Prostate gland (tissue), 2 donors: ENCODE measurements at regions not wholly inside any gene's neighbourhood (a gene's known extent, or its start where the extent isn't known, plus 50 kb on each side); places are given as distances from the start of the nearest gene placed in this dataset.

Source experiments
- DNase-seq: peaks from one replicate; pipeline ENCODE4 v3.0.0-alpha.2; 2019; ENCODE audit warnings: low spot score
- H3K27ac ChIP-seq, 2 donors: fragments of 200-600 bp; sonication (generic); 2 replicates each; pipeline ENCODE4 v1.5.1; 2017 to 2019
- H3K27me3 ChIP-seq: fragments of 200-600 bp; sonication (generic); replicated peaks from 2 replicates; pipeline ENCODE4 v1.5.1; 2019; ENCODE audit not compliant: insufficient read depth
- H3K36me3 ChIP-seq, 2 donors: fragments of 200-600 bp; sonication (generic); 1 replicate in 1 of 2; 2 replicates in 1 of 2; pipeline versions ENCODE4 v1.5.1 to v1.8.1; 2017 to 2019
- H3K4me1 ChIP-seq: fragments of 200-600 bp; sonication (generic); replicated peaks from 2 replicates; pipeline ENCODE4 v1.5.1; 2019
- H3K4me3 ChIP-seq, 2 donors: fragments of 200-600 bp; sonication (generic); 2 replicates each; pipeline ENCODE4 v1.5.1; 2017 to 2019
- H3K9me3 ChIP-seq: fragments of 200-600 bp; sonication (generic); 2 replicates; pipeline ENCODE4 v1.5.1; 2017
- POLR2A ChIP-seq: fragments of 450-650 bp; IDR thresholded peaks from one replicate; pipeline ENCODE4 v1.6.1; 2016; ENCODE audit warnings: antibody characterized with exemption, mild to moderate bottlenecking
- POLR2AphosphoS5 ChIP-seq: sonication (generic); formaldehyde crosslinking; IDR thresholded peaks from one replicate; pipeline ENCODE4 v1.6.1; 2017; ENCODE audit warnings: antibody characterized with exemption
- WGBS: methylation state at CpG from one replicate; pipeline ENCODE4 v1.1.5; 2018; 5-methylcytosine and 5-hydroxymethylcytosine counted together
- intact Hi-C: fragments of 100-400 bp; cut with DNase I; formaldehyde crosslinking; loops from one replicate; pipeline ENCODE4 v1.14.2; 2022
- TF ChIP-seq, protein P1 (sequence below), 4 experiments: fragments of 200-600 bp in 2 of 4; fragments of 450-650 bp in 2 of 4; sonication (generic) in 2 of 4; IDR thresholded peaks; 1 replicate in 3 of 4; 2 replicates in 1 of 4; pipeline ENCODE4 v1.5.1; 2016 to 2019; ENCODE audit warnings: antibody characterized with exemption in 4 of 4, mild to moderate bottlenecking in 2 of 4, moderate library complexity in 2 of 4

DNA sequence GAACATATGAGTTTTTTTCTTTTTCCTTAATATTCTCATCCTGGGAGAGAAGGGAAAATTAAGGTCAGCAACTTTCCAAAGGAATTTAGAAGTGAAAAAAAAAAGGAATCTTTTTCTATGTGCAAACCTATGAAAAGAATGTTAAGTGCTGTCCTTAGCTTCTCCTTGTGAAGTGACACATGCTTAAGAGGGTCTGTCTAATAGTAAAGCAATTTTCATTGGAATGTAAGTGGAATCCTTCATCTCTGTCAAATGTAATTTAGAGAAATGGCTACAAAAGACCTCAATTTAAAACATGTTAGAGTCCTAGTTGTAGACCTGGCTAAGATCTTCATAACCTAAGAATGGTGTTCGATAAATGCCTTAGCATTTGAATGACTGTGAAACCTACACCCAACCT lies 117.4 kb upstream of the EPB41L3 start:
- Histone ChIP-seq H3K27me3 (no peaks in the 10 kb centered on the region), H3K4me1 (no peaks in the 10 kb centered on the region), H3K36me3 (no peaks in the 10 kb centered on the region), H3K4me3 (no peak overlapping the region), H3K27ac (no peak overlapping the region), H3K9me3 (no peaks in the 10 kb centered on the region)
- DNase-seq, result no peak
- WGBS, result 79% methylated on average over 1 of the region's 1 CpG
- TF ChIP-seq POLR2A, result no peak
- no peak for TF ChIP-seq POLR2AphosphoS5
- TF ChIP-seq, protein P1, sequence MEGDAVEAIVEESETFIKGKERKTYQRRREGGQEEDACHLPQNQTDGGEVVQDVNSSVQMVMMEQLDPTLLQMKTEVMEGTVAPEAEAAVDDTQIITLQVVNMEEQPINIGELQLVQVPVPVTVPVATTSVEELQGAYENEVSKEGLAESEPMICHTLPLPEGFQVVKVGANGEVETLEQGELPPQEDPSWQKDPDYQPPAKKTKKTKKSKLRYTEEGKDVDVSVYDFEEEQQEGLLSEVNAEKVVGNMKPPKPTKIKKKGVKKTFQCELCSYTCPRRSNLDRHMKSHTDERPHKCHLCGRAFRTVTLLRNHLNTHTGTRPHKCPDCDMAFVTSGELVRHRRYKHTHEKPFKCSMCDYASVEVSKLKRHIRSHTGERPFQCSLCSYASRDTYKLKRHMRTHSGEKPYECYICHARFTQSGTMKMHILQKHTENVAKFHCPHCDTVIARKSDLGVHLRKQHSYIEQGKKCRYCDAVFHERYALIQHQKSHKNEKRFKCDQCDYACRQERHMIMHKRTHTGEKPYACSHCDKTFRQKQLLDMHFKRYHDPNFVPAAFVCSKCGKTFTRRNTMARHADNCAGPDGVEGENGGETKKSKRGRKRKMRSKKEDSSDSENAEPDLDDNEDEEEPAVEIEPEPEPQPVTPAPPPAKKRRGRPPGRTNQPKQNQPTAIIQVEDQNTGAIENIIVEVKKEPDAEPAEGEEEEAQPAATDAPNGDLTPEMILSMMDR (IDR thresholded peaks at IDR 0.05), result no peak
- intact Hi-C loops, result no loop called here

DNA sequence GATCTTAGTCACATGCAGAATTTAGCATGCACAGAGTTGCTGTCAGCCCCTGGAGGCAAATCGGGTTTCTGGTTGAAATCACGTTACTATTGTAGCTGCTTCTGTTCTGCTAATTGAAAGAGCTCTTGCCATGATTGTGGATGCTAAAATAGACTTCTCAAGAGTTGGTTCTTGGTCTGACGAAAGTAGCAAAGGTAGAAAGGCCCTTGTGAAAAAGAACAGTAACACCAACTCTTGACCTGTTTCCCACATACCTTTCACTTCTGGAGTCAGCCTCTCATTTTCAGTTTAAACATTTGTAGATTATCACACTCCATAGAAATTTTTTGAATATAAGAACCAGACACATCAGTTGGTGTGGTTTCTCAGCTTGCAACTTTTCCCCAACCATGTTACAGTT lies 110.0 kb upstream of the EPB41L3 start:
- no peak overlapping the region for H3K27ac ChIP-seq
- no peak for DNase-seq
- H3K4me1 ChIP-seq, result no peaks in the 10 kb centered on the region
- H3K4me3 ChIP-seq, result no peak overlapping the region
- H3K27me3 ChIP-seq, result no peaks in the 10 kb centered on the region
- intact Hi-C loops, result no loop called here
- no peaks in the 10 kb centered on the region for H3K36me3 ChIP-seq
- 68% methylated on average over 3 of the region's 3 CpGs for WGBS
- no peaks in the 10 kb centered on the region for H3K9me3 ChIP-seq
- no peak for TF ChIP-seq POLR2A
- no peak for TF ChIP-seq POLR2AphosphoS5
- TF ChIP-seq, protein P1 (IDR thresholded peaks at IDR 0.05), result no peak

DNA sequence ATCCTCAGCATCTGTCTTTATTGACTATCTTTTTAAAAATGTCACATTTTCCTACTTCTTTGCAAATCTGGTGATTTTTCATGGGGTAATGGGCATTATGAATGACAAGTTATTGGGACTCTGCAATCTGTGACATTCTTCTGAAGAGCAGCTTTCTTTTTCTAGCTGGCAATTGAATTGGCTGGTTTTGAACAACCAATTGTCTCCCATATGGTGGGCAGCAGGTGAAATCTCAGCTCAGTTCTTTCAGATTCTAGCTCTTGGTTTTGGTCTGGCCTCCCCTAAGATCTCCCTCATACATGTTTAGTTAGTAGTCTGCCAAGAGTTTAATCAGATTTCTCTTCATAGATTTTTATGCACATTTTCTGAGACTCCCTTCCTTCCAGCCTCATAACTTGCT lies 107.9 kb upstream of the EPB41L3 start:
- intact Hi-C loops, result no loop called here
- no peak overlapping the region for H3K4me3 ChIP-seq
- DNase-seq, result no peak
- no peak for TF ChIP-seq POLR2AphosphoS5
- TF ChIP-seq, protein P1 (IDR thresholded peaks at IDR 0.05), result no peak
- no peak for TF ChIP-seq POLR2A
- H3K36me3 ChIP-seq, result no peaks in the 10 kb centered on the region
- H3K27me3 ChIP-seq, result no peaks in the 10 kb centered on the region
- no peaks in the 10 kb centered on the region for H3K9me3 ChIP-seq
- H3K4me1 ChIP-seq, result no peaks in the 10 kb centered on the region
- no peak overlapping the region for H3K27ac ChIP-seq

DNA sequence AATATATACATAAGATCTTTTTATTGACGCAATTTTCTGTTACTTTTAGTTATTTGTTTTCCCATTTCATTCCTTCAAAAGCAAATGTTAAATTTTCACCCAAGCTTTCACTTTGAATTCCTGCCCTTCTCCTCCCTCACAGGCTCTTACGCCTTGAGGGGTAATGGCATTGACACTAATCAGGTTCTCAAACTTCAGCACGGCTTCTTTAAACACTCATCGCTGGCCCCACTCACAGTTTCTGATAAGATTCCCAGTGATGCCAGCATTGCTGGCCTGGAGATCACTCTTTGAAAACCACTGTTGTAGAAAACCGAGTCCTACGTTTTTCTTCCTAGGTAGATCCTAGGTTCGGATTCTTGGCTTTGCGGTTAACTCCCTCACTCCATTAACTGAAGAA lies 105.6 kb upstream of the EPB41L3 start:
- no peak for DNase-seq
- no peaks in the 10 kb centered on the region for H3K9me3 ChIP-seq
- H3K27ac ChIP-seq, result no peak overlapping the region
- H3K27me3 ChIP-seq, result no peaks in the 10 kb centered on the region
- no peaks in the 10 kb centered on the region for H3K4me1 ChIP-seq
- H3K4me3 ChIP-seq, result no peak overlapping the region
- no peaks in the 10 kb centered on the region for H3K36me3 ChIP-seq
- no peak for TF ChIP-seq POLR2AphosphoS5
- no peak for TF ChIP-seq POLR2A
- TF ChIP-seq, protein P1 (IDR thresholded peaks at IDR 0.05), result no peak
- 82% methylated on average over 8 of the region's 8 CpGs for WGBS
- intact Hi-C loops, result no loop called here

DNA sequence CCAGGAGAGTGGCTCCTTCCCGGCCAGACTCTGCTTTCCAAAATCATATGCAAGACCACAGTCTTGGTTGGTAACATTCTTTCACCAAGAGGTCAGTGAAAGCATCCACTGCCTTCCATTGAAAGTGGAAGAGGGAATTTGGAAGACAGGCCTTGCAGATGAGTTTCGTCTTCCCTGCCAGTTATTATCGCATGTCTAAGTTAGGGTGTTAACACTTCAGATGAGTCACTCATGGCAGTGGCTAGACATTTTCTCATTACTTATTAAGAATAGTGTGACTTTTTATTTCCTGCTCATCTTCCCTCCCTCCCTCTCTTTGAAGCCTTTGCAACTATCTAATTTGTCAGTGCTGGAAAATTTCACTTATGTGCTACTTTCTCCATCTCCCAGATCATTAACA lies 102.9 kb upstream of the EPB41L3 start:
- no peaks in the 10 kb centered on the region for H3K4me1 ChIP-seq
- no peaks in the 10 kb centered on the region for H3K27me3 ChIP-seq
- no peaks in the 10 kb centered on the region for H3K9me3 ChIP-seq
- TF ChIP-seq POLR2AphosphoS5 (no peak), POLR2A (no peak)
- TF ChIP-seq, protein P1 (IDR thresholded peaks at IDR 0.05), result no peak
- DNase-seq, result no peak
- H3K4me3 ChIP-seq, result no peak overlapping the region
- 69% methylated on average over 3 of the region's 3 CpGs for WGBS
- no peak overlapping the region for H3K27ac ChIP-seq
- intact Hi-C loops, result no loop called here
- no peaks in the 10 kb centered on the region for H3K36me3 ChIP-seq
